Kidney epithelial cell (primary cell): ENCODE measurements at regions not wholly inside any gene's neighbourhood (a gene's known extent, or its start where the extent isn't known, plus 50 kb on each side); places are given as distances from the start of the nearest gene placed in this dataset.

Experiments used
- DNase-seq: peaks from one replicate; pipeline ENCODE4 v3.0.0-alpha.2; 2010; ENCODE audit warnings: low read depth
- H3K27me3 ChIP-seq: 2 replicates; pipeline ENCODE4 v1.6.0; 2011; ENCODE audit warnings: low read length; ENCODE audit not compliant: control insufficient read depth, insufficient read depth
- H3K36me3 ChIP-seq: 2 replicates; pipeline ENCODE4 v1.5.1; 2011; ENCODE audit warnings: low read length; ENCODE audit not compliant: control insufficient read depth, insufficient read depth
- H3K4me3 ChIP-seq: 2 replicates; pipeline ENCODE4 v1.5.1; 2011; ENCODE audit warnings: low read depth, mild to moderate bottlenecking, control low read depth, low read length
- TF ChIP-seq, protein P1 (sequence below): IDR thresholded peaks from 2 replicates; pipeline ENCODE4 v1.5.1; 2011; ENCODE audit warnings: mild to moderate bottlenecking, moderate library complexity, low read length, control low read depth, inconsistent platforms; ENCODE audit not compliant: insufficient read depth, poor library complexity, severe bottlenecking

DNA sequence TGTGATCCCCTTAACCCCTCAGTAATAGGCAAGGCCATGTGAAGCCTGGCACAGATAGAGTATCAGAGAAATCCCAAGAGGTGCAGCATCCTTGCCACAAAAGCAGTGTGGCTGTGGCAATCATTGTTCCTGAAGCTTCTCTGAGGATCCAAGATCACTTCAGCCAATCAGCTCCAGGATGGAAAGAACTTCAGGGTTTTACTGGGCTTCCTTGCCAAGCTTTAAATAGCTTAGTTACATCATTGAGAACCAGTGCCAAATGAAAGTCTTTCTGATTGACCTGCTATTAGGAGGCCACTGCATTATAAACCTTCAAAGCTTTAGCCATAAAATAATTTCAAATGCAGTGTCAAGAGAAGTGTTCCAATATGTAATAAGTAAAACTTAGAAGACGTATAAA, 430.6 kb downstream of the PIK3R1 start:
- H3K27me3 ChIP-seq: no peaks in the 10 kb centered on the region
- DNase-seq: no peak
- TF ChIP-seq, protein P1, sequence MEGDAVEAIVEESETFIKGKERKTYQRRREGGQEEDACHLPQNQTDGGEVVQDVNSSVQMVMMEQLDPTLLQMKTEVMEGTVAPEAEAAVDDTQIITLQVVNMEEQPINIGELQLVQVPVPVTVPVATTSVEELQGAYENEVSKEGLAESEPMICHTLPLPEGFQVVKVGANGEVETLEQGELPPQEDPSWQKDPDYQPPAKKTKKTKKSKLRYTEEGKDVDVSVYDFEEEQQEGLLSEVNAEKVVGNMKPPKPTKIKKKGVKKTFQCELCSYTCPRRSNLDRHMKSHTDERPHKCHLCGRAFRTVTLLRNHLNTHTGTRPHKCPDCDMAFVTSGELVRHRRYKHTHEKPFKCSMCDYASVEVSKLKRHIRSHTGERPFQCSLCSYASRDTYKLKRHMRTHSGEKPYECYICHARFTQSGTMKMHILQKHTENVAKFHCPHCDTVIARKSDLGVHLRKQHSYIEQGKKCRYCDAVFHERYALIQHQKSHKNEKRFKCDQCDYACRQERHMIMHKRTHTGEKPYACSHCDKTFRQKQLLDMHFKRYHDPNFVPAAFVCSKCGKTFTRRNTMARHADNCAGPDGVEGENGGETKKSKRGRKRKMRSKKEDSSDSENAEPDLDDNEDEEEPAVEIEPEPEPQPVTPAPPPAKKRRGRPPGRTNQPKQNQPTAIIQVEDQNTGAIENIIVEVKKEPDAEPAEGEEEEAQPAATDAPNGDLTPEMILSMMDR: no peak
- H3K36me3 ChIP-seq: no peaks in the 10 kb centered on the region
- H3K4me3 ChIP-seq: no peak overlapping the region

DNA sequence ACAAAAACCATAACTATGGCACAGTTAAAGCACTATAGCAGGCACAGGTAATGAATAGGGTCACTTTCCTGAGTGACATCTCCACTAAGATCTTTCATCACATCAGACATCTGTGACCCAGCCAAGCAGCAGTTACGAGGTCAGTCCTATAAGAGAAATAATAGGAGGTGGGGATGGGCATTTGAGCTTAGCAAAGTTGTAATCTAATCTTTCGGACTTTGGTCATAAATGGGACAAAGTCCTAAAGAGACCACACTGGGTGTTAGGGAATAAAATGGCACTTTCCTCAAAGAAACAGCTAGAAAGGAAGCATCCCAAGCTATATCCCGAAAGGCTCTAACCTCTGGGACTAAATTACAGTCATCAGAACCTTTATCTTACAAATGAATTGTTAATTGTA, 432.2 kb downstream of the PIK3R1 start:
- H3K27me3 ChIP-seq: no peaks in the 10 kb centered on the region
- DNase-seq: no peak
- no peak overlapping the region for H3K4me3 ChIP-seq
- no peaks in the 10 kb centered on the region for H3K36me3 ChIP-seq
- TF ChIP-seq, protein P1: no peak

DNA sequence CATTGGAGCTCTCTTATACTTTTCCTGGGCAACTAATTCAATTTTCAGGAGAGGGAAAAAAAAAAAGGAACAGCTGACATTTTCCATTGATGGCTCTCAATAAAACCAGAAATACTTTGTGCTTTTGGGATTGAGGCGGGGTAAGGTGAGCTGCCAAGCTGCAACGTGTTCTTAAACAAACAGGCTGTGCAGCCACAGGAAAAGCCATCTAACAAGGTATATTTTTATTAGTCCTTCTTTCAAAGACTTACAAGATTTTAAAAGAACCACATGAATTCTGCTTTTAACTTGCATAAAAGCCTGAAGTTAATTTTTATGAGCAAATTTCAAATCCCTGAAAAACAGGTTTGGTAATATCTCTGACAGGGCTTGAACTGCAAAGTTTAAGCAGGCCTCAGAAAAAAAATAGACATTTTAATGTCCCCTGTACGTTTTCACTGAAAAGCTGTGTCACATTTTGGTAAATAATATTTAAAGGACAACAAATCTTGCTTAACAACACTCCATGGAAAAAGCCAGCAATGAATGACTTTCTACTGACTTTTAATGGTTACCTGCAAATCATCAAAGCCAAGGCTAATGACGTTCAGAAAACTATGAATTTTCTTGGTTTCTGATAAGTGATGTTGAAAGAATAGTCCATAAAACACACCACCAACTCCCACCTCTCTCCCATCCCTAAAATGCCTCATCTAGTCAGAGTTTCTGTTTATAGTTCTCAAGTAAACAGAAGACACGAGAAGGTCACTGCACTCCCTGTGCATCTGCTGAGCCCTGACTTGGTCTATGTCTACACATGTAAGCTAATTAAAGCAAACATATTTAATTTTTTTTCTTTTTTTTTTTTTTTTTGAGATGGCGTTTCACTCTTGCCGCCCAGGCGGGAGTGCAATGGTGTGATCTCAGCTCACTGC, 433.6 kb downstream of the PIK3R1 start:
- no peaks in the 10 kb centered on the region for H3K27me3 ChIP-seq
- no peaks in the 10 kb centered on the region for H3K36me3 ChIP-seq
- H3K4me3 ChIP-seq: no peak overlapping the region
- no peak for DNase-seq
- TF ChIP-seq, protein P1: no peak

DNA sequence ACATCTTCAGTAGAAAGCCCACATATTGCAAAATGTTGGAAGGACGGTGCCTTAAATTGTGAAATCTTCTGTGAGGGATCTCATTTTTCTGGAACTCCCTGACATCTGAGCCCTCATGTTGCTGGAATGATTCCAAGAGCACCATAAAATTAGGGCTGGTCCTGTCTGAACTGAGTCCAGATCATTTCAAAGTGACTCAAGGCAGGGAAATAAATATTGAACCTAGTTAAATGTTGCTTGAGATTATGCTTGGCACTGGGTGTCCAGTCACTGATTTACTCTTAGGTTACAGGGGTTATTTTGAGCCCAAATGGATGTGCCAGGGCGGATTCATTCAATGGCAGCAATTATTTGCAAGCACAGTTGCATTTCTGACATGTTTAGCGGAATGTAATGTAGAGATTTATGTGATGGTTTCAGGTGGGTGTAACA, 437.0 kb downstream of the PIK3R1 start:
- peak; percentile 18 for DNase-seq
- Histone ChIP-seq H3K36me3 (no peaks in the 10 kb centered on the region), H3K4me3 (no peak overlapping the region), H3K27me3 (no peaks in the 10 kb centered on the region)
- TF ChIP-seq, protein P1: no peak

DNA sequence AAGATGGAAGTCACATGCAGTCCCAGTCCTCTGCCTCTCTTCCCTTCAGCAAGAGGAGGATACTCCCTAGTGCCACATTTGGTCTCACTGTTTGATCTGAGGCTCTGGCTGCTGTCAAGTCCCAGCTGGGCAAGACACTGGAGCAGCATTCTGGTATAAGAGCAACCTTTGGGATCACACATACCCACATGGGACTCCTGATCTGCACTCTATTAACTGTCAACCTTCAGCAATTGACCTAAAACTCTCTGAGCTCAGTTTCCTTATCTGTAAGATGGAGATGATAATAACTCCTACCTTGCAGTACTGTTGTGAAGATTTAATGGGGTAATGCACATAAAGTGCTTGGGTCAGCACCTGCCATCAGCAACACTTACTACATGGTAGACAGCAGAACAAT, 437.9 kb downstream of the PIK3R1 start:
- TF ChIP-seq, protein P1: no peak

More for the DNA sequence above, 437.9 kb downstream of the PIK3R1 start:
- DNase-seq: no peak
- Histone ChIP-seq H3K36me3 (no peaks in the 10 kb centered on the region), H3K4me3 (no peak overlapping the region), H3K27me3 (no peaks in the 10 kb centered on the region)
